GM19463 (cell line): ENCODE measurements at regions not wholly inside any gene's neighbourhood (a gene's known extent, or its start where the extent isn't known, plus 50 kb on each side); places are given as distances from the start of the nearest gene placed in this dataset.

Source experiments
- ATAC-seq: cut with Tn5 transposase; IDR thresholded peaks from one replicate; pipeline ENCODE4 v1.9.1; 2021; ENCODE audit warnings: mild to moderate bottlenecking, moderate library complexity; ENCODE audit not compliant: unreplicated experiment

DNA sequence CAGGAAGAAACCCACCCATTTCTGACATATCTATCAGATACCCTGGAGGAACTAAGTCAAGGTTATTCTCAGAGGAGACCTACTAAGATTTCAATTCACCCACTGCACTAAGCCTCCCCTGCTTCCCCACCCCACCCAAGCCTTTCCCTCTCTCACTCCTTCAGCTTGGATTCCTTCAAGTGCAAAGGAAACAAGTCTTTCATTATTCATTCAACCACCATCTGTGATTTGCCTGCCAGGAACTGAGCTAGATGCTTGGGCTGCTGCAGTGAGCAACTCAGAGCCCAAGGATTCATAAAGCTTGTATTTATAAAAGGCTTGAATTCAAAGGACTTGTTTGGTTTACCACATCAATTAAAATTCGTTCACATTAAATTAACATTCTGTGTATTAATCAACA, 161.3 kb downstream of the GXYLT1 start:
- no peak for ATAC-seq

DNA sequence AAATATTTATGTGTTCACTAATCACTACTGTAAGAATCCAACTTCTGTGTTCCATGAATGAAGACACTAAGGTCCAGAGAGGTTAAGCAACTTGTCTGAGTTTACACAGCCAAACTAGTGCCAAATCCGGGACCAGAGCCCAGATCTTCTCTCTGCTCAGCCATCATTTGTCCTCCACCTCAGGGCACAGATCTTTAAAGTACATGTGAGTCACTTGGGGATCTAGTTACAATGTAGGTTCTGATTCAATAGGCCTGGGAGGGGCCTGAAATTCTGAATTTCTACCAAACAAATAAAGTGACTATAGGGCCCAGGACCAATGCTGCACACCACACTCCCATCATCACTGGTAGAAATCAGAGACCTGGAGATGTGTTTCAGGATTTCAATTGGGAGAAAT, 162.9 kb downstream of the GXYLT1 start:
- no peak for ATAC-seq

DNA sequence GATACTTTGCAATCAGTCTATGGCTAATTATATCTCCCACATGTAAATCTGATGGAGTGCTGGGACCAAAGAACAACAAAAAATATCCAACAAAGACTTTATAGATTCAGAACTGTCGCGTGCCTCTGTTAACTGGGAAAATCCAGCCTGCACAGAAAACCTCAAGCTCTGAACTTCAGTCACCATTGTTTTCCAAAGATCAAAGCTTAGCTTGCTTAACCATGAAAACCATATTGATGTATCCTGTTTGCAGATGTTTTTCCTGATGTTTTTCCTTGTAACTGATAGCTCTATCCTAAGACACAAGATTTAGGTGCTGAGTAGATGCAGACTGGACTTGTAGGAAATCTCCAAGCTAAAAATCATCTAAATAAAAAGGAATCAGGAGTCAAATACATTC, 163.7 kb downstream of the GXYLT1 start:
- ATAC-seq = no peak

DNA sequence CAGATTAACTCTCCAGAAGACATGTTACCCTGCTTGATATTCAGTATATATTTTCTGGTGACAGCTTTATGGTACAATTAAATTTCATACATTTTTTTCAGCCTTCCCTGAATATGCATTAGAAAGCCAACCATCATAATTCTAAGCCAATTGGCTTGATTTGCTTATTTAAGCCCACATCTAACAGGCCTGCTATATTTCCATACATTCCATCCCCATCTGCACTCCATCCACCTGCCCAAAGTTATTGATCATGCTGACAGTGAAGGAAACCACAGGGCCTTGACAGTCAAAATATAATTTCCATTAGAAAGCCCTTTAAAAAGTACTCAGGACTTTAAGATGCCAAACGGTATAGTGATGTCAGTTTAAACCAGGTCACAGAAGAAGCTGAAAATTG, 164.3 kb downstream of the GXYLT1 start:
- ATAC-seq = no peak

DNA sequence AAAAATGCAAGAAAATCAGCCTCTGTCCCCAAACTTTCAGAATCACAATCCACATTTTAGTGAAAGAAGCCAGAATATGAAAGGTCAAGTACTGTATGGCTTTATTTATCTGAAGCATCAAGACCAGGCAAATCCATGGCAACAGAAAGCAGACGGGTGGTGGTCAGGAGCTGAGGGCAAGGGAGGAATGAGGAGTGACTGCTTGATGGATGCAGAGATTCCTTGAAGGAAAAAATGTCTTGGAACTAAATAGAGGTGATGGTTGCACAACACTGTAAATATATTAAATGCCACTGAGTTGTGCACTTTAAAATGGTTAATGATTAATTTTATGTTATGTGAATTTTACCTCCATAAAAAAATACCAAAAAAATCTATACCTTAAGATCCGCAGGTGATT, 165.1 kb downstream of the GXYLT1 start:
- no peak for ATAC-seq

- no peak for ATAC-seq
Observed at GRCh38 chr12:41972598-41972997, 172.1 kb downstream of the GXYLT1 start.

DNA sequence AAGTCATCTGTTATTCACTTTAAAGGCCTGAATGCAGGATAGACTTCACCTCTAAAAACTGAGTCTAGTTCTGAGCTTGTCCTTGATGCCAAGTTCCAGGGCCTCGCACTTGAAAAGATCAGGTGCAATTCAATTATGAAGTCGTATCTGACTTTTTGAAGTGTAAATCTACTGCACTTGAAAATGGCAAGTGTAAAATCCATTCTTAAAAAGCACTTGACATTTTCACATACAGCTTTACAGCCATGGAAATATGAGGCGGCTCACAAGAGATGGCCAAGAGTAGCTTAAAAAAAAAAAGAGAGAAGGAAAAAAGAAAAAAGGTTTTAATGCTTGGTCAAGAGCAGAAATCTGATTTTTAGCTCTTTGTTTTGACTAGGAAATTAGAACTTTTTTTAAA, 172.5 kb downstream of the GXYLT1 start:
- no peak for ATAC-seq

DNA sequence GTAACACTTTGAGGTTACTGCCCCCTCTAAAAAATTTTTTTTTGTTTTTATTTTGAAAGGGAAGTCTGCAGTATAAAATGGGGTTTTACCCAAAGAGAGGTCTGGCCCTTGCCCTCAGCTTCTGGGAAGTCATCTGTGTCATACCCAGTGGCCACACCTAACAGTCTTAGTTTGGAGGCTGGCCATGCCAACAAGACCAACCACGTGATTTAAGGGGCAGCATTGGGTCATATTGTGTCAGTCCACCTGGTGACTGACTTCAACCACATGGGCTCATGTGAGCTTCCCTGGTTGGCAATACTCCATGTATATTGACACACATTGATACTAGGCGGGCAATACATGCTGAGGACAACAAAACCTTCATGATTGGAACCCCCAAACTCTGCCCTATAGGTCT, 173.9 kb downstream of the GXYLT1 start:
- ATAC-seq = no peak

GRCh38 chr12:41968599-41968998, 176.1 kb downstream of the GXYLT1 start:
- no peak for ATAC-seq

- no peak for ATAC-seq
Observed at GRCh38 chr12:41967668-41968500, 176.8 kb downstream of the GXYLT1 start.

GRCh38 chr12:41966916-41967315, 177.8 kb downstream of the GXYLT1 start:
- no peak for ATAC-seq

DNA sequence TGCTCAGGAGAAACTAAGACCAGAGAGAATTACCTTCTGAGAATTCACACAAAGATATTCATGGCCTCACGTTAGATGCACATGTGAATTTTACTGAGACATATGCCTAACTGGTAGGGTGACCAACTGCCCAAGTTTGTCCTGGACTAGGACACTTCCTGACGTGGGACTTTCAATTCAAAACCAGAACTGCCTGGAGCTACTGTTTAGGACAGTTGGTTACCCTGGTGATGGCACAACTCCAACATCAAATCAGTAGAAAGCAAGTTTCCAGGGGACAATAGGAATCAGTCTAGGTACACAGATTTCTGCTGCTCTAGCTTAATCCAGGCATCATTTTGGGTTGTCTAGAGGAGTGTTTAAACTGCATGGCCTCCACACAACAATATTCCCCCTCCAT, 178.7 kb downstream of the GXYLT1 start:
- no peak for ATAC-seq

- ATAC-seq = no peak
Observed at GRCh38 chr12:41963398-41963797, 181.3 kb downstream of the GXYLT1 start.

DNA sequence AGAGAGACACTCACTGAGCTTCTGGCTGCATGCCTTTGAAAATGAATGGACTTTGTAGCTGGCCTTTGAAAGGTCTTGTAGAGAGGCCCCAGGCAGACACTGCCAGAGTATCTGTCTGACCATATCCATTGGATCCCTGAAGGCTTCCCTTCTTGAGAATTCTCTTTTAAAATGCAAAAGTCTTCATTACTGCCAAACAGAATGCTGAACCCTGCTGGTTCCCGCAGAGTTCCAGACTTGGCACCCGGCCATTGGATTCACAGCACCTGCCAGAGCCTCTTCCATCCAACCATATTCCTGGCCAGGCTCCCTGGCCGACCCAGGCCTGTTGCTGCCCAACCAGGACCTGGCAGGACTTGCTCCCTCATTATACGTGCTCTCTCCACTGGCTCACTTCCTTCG, 182.5 kb downstream of the GXYLT1 start:
- no peak for ATAC-seq

GRCh38 chr12:41959271-41959670, 185.4 kb downstream of the GXYLT1 start:
- no peak for ATAC-seq

- no peak for ATAC-seq
Observed at GRCh38 chr12:41956353-41956752, 188.3 kb downstream of the GXYLT1 start.

DNA sequence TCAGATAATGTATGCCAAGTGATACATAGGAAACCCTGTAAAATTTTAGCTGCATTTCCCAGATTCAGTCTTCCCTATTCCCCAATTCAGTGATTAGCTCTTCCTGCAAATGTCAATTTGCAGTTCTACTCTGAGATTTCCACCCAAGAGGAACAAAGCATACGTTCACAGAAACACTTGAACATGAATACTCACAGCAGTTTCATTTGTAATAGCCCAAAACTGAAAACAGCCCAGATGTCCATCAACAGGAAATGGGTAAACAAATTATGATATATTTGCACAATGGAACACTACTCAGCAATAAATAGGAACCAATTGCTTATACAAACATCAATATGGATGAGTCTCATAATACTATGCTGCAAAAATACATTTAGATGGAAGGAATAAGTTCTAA, 194.2 kb downstream of the GXYLT1 start:
- no peak for ATAC-seq

DNA sequence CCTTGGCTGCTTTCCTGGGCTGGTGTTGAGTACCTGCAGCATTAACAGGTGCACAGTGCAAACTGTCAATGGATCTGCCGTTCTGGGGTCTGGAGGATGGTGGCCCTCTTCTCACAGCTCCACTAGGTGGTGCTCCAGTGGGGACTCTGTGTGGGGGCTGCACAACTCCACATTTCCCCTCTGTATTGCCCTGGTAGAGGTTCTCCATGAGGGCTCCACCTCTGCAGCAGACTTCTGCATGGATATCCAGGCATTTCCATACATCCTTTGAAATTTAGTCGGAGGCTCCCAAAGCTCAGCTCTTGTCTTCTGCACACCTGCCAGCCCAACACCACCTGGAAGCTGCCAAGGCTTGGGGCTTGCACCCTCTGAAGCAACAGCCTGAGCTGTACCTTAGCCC, 198.6 kb downstream of the GXYLT1 start:
- no peak for ATAC-seq

DNA sequence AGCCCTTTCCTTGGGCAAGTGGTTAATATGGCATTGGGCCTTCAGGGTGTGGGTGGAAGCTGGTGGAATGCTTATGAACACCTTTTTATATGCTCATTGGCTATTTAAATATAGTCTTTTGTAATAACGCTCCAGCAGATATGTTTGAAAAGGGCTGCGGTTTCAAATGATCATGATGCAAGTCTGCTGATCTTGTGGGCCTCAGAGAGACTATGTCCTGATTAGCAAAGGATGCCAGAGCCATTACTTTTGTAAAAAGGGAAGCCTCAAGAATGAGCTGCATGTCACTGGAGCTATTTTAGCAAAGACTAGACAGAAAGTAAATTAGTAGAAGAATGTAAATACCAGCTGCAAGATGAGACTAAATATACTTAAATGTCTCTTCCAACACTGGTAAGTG, 200.5 kb downstream of the GXYLT1 start:
- no peak for ATAC-seq

DNA sequence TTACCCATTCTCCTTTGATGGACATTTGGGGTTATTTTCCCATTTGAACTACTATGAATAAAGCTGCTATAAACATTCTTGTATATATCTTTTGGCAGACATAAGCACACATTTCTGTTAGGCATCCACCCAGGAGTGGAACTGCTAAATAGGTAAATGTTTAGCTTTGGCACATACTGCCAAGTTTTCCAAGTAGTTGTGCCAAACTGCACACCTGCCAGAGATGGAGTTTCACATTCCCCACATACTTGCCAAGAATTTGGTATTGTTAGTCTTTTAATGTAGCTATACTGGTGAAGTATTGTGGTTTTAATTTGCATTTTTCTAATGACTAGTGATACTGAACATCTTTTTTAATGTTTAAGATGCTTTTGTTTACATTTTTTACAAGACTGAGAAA, 201.0 kb downstream of the GXYLT1 start:
- ATAC-seq = no peak

- ATAC-seq = no peak
Observed at GRCh38 chr12:41942354-41942753, 202.3 kb downstream of the GXYLT1 start.

DNA sequence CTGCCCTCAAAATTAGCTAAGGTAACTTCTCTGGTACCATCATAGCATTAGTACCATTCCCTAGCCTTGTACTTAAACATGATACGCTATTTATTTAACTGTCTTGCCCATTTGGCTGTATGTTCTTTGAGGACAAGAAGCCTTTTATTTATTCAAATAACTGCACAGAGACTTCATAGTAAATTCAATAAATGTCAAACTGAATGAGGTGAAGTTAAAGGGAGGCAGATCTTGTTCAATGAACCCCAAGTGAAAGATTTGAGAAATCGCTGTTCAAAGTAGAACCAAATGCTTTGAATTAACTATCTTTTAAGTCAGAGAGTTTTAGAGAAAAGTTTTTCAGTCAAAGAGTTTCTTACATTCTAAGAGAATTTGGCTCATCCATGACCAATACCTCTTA, 203.6 kb downstream of the GXYLT1 start:
- no peak for ATAC-seq

DNA sequence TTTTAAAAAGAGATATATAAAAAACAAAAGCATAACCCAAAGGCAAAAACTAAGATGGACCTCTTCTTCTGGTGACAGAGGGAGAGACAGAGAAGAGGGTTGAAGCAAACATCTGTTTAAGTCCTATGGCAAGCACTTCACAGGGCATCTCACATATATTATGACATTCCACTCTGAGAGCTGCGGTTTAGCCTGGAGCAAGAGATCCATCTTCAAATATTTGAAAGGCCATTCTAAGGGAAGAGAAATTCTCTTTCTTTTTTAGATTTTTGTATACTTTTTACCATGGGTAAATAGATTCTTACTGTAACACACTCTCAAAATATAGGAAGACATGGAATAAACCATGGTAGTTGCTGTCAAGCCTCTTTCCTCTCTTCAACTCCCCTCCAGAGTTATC, 204.1 kb downstream of the GXYLT1 start:
- no peak for ATAC-seq
